Muscle of leg (tissue), 3 donors: ENCODE measurements at regions not wholly inside any gene's neighbourhood (a gene's known extent, or its start where the extent isn't known, plus 50 kb on each side); places are given as distances from the start of the nearest gene placed in this dataset.

ENCODE experiments used
- DNase-seq: peaks from one replicate; pipeline ENCODE4 v3.0.0; 2013
- H3K27ac ChIP-seq: one replicate; pipeline ENCODE4 v1.5.1; 2013; ENCODE audit warnings: mild to moderate bottlenecking, low read length, control low read depth
- H3K27me3 ChIP-seq: one replicate; pipeline ENCODE4 v1.6.1; 2013; ENCODE audit warnings: low read length; ENCODE audit not compliant: control insufficient read depth, insufficient read depth
- H3K36me3 ChIP-seq: one replicate; pipeline ENCODE4 v1.6.1; 2013; ENCODE audit warnings: low read length; ENCODE audit not compliant: control insufficient read depth, insufficient read depth
- H3K4me1 ChIP-seq: one replicate; pipeline ENCODE4 v1.6.1; 2013; ENCODE audit warnings: low read length; ENCODE audit not compliant: control insufficient read depth, insufficient read depth
- H3K4me3 ChIP-seq: one replicate; pipeline ENCODE4 v1.5.1; 2013; ENCODE audit warnings: low read length, control low read depth
- H3K9me3 ChIP-seq: replicated peaks from 2 replicates; pipeline ENCODE4 v1.6.1; 2013; ENCODE audit warnings: low read depth, low read length; ENCODE audit not compliant: control insufficient read depth
- WGBS: methylation state at CpG from one replicate; pipeline ENCODE4 v1.1.5; 2013; ENCODE audit warnings: missing lambda C conversion rate; ENCODE audit not compliant: insufficient coverage; 5-methylcytosine and 5-hydroxymethylcytosine counted together

GRCh38 chr2:43027097-43027873, 199.1 kb downstream of the ZFP36L2 start:
- DNase-seq, result no peak
- WGBS, result 43% methylated on average over 14 of the region's 21 CpGs
- H3K27ac ChIP-seq, result peak overlapping the region; percentile 60
- no peaks in the 10 kb centered on the region for H3K9me3 ChIP-seq
- H3K36me3 ChIP-seq, result no peaks in the 10 kb centered on the region
- H3K4me3 ChIP-seq, result no peak overlapping the region
- H3K27me3 ChIP-seq, result no peaks in the 10 kb centered on the region
- H3K4me1 ChIP-seq, result peaks cover 68% of the 10 kb centered on the region

GRCh38 chr2:43026426-43027096, 199.8 kb downstream of the ZFP36L2 start:
- WGBS, result 50% methylated on average over 16 of the region's 17 CpGs
- Histone ChIP-seq H3K4me3 (no peak overlapping the region), H3K27me3 (no peaks in the 10 kb centered on the region), H3K4me1 (peaks cover 61% of the 10 kb centered on the region), H3K36me3 (no peaks in the 10 kb centered on the region), H3K9me3 (peaks cover 6% of the 10 kb centered on the region), H3K27ac (peak overlapping the region; percentile 60)
- DNase-seq, result peak; percentile 79

- no peaks in the 10 kb centered on the region for H3K36me3 ChIP-seq
- H3K27ac ChIP-seq, result peak overlapping the region; percentile 60
- no peaks in the 10 kb centered on the region for H3K27me3 ChIP-seq
- 93% methylated on average over 3 of the region's 5 CpGs for WGBS
- no peak for DNase-seq
- no peak overlapping the region for H3K4me3 ChIP-seq
- H3K4me1 ChIP-seq, result peaks cover 54% of the 10 kb centered on the region
- H3K9me3 ChIP-seq, result peaks cover 7% of the 10 kb centered on the region
Observed at GRCh38 chr2:43025709-43026295, 200.6 kb downstream of the ZFP36L2 start.

- Histone ChIP-seq H3K27ac (no peak overlapping the region), H3K9me3 (peaks cover 13% of the 10 kb centered on the region), H3K27me3 (no peaks in the 10 kb centered on the region), H3K4me1 (peaks cover 47% of the 10 kb centered on the region), H3K36me3 (no peaks in the 10 kb centered on the region), H3K4me3 (no peak overlapping the region)
- DNase-seq, result peak; percentile 79
- WGBS, result 60% methylated on average over 2 of the region's 9 CpGs
Observed at GRCh38 chr2:43024515-43025011, 201.8 kb downstream of the ZFP36L2 start.

GRCh38 chr2:43023791-43024514, 202.5 kb downstream of the ZFP36L2 start:
- 57% methylated on average over 4 of the region's 6 CpGs for WGBS
- Histone ChIP-seq H3K27ac (no peak overlapping the region), H3K27me3 (no peaks in the 10 kb centered on the region), H3K4me3 (no peak overlapping the region), H3K9me3 (peaks cover 13% of the 10 kb centered on the region), H3K36me3 (no peaks in the 10 kb centered on the region), H3K4me1 (peaks cover 42% of the 10 kb centered on the region)
- DNase-seq, result no peak

- 80% methylated on average over 1 of the region's 5 CpGs for WGBS
- Histone ChIP-seq H3K9me3 (peaks cover 13% of the 10 kb centered on the region), H3K27ac (no peak overlapping the region), H3K4me3 (no peak overlapping the region), H3K4me1 (peaks cover 39% of the 10 kb centered on the region), H3K27me3 (no peaks in the 10 kb centered on the region), H3K36me3 (no peaks in the 10 kb centered on the region)
- no peak for DNase-seq
Observed at GRCh38 chr2:43022896-43023295, 203.5 kb downstream of the ZFP36L2 start.

GRCh38 chr2:43021791-43022509, 204.5 kb downstream of the ZFP36L2 start:
- DNase-seq, result no peak
- Histone ChIP-seq H3K9me3 (peaks cover 13% of the 10 kb centered on the region), H3K27me3 (no peaks in the 10 kb centered on the region), H3K27ac (no peak overlapping the region), H3K4me1 (peaks cover 30% of the 10 kb centered on the region), H3K4me3 (no peak overlapping the region), H3K36me3 (no peaks in the 10 kb centered on the region)
- 76% methylated on average over 9 of the region's 19 CpGs for WGBS

- 80% methylated on average over 2 of the region's 14 CpGs for WGBS
- DNase-seq, result no peak
- H3K27ac ChIP-seq, result no peak overlapping the region
- H3K27me3 ChIP-seq, result no peaks in the 10 kb centered on the region
- H3K4me1 ChIP-seq, result peaks cover 22% of the 10 kb centered on the region
- peaks cover 13% of the 10 kb centered on the region for H3K9me3 ChIP-seq
- no peaks in the 10 kb centered on the region for H3K36me3 ChIP-seq
- no peak overlapping the region for H3K4me3 ChIP-seq
Observed at GRCh38 chr2:43020990-43021669, 205.3 kb downstream of the ZFP36L2 start.

GRCh38 chr2:43020296-43020695, 206.1 kb downstream of the ZFP36L2 start:
- WGBS, result 100% methylated on average over 1 of the region's 1 CpG
- Histone ChIP-seq H3K36me3 (no peaks in the 10 kb centered on the region), H3K27ac (no peak overlapping the region), H3K9me3 (peaks cover 13% of the 10 kb centered on the region), H3K4me3 (no peak overlapping the region), H3K4me1 (peaks cover 20% of the 10 kb centered on the region), H3K27me3 (no peaks in the 10 kb centered on the region)
- no peak for DNase-seq
